ENCODE measurements at regions not wholly inside any gene's neighbourhood (a gene's known extent, or its start where the extent isn't known, plus 50 kb on each side); places are given as distances from the start of the nearest gene placed in this dataset.

GRCh38 chr18:72638376-72638775 is 94.2 kb upstream of the CBLN2 start:
- TF ChIP-seq CTCF (IDR thresholded peaks at IDR 0.05) (no peak), EZH2 (IDR thresholded peaks at IDR 0.05; ENCODE audit: borderline replicate concordance, insufficient read depth, low read depth, low read length, poor library complexity, severe bottlenecking) (no peak)
